Daoy (cell line): ENCODE measurements at regions not wholly inside any gene's neighbourhood (a gene's known extent, or its start where the extent isn't known, plus 50 kb on each side); places are given as distances from the start of the nearest gene placed in this dataset.
"Not testable (repeated sequence)": the region's sequence is repeated elsewhere in the genome, so short reads cannot be mapped to it uniquely, and the experiment has no call there.

Experiments
- DNase-seq: peaks from one replicate; pipeline ENCODE4 v3.0.0-alpha.2; 2015; ENCODE audit warnings: low read depth

GRCh38 chr2:103167599-103167998, 405.8 kb downstream of the TMEM182 start:
- no peak for DNase-seq

GRCh38 chr2:103169861-103170260, 408.0 kb downstream of the TMEM182 start:
- no peak for DNase-seq

DNA sequence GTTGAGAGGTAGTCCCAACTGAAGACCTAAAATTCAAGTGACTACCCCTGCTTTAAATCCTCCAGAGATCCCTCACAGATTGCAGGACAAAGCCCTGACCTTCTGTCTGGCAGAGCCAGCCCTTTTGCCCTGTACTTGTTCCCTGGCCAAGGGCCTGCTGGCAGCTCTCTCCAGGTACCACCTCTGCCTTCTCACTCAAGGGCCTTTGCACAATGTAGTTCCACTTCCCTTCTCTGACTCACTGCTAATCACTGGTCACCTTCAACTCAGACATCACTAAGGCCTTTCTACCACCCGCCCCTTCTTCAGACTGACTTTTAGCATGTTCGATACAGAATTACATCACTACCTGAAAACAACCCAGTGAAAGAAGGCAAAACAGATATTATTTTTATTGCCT, 411.0 kb downstream of the TMEM182 start:
- peak; percentile 9 for DNase-seq

GRCh38 chr2:103174711-103175110, 412.9 kb downstream of the TMEM182 start:
- peak; percentile 75 for DNase-seq

GRCh38 chr2:103176294-103176915, 414.6 kb downstream of the TMEM182 start:
- no peak for DNase-seq

DNA sequence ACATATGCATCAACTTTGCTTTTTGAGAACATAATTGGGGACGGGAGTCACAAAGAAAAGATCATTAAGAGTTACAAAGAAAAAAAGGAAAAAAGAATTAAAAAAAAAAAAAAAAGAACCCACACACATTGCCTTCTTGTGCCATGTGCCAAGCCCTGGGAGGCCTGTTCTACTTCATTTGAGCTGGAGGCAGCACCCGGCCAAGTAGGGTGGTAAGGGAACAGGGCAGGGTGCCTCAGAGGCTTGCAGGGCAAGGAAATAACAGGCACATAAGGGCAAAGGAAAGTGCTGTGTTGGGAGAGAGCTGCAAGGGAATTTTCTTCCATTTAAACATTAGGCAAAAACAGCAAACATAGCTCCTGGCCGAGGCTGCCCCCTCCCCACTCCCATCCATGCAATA, 418.0 kb downstream of the TMEM182 start:
- DNase-seq: peak; percentile 46

- no peak for DNase-seq
These were observed 421.2 kb downstream of the TMEM182 start for GRCh38 chr2:103183061-103183460.

DNA sequence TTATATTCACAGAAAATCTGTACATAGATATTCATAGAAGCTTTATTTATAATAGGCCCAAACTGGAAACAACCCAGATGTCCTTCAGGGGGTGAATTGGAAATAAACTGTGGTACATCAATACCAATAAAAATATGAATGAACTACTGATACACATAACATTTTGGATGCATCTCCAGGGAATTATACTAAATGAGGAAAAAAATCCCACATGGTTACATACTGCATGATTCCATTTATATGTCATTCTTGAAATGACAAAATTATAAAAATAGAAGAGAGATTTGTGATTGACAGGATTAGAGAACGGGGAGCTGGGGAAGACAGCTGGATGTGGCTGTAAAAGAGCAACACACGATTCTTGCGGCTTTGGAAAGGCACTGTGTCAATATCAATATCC, 435.0 kb downstream of the TMEM182 start:
- DNase-seq: no peak

GRCh38 chr2:103200774-103201173, 438.9 kb downstream of the TMEM182 start:
- DNase-seq: not testable (repeated sequence)

DNA sequence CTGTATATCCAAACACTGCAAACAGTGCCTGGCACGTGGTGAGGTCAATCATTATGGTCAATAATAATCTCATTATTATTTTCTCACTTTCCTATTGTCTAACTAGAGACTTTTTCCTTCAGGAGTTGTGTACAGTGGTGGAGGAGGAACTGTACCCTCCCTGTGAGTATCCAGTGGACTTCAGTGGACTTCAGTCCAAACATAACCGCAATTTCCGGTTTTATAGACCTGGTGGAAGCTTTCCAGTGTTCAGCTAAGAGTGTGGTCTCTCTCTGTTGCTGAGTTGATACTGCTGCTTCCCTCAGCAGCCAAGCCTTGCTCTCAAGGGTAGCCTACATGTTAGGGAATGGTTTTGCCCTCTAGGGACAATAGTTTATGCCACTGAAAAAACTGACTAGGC, 447.1 kb downstream of the TMEM182 start:
- peak; percentile 11 for DNase-seq

DNA sequence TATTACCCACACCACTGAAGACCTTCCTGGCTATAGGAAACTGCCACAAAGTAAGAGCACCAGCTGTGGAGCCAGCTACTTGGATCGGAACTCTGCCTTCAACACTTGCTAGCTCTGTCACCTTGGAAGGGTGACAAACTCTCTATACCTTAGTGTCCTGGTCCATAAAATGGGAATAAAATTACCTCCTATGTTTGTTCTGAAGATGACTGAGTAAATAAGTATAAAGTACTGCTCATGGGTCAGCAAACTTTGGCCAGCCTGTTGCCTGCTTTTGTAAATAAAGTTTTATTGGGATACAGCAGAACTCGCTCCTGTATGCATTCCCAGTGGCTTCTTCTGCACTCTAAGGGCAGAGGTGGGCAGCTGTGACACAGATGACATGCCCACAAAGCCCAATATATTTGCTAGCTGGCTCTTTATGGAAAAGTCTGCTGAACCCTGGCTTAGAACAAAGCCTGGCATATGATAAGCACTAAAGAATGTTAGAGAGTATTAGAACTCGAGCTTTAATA, 451.3 kb downstream of the TMEM182 start:
- DNase-seq: no peak

DNA sequence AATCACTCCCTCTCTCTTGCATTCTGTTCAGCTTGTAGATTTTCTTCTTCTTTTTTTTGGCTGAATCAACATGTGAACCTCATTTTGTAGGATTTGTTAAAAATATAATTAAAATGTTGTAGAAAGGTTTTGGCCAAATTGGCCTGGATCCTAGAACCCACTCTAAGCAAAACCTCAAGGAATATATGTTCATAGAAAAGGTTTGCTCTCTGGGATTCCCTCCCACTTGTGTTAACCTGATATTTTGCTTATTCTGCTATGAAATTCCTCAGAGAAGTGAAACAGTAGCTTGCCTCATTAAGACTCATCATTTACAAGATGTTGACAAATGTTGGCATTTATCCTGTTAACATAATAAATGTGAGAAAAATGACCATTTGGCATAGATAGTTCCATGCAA, 456.7 kb downstream of the TMEM182 start:
- no peak for DNase-seq

- no peak for DNase-seq
These were observed 457.6 kb downstream of the TMEM182 start for GRCh38 chr2:103219398-103219797.

GRCh38 chr2:103222969-103223368, 461.1 kb downstream of the TMEM182 start:
- DNase-seq: no peak

DNA sequence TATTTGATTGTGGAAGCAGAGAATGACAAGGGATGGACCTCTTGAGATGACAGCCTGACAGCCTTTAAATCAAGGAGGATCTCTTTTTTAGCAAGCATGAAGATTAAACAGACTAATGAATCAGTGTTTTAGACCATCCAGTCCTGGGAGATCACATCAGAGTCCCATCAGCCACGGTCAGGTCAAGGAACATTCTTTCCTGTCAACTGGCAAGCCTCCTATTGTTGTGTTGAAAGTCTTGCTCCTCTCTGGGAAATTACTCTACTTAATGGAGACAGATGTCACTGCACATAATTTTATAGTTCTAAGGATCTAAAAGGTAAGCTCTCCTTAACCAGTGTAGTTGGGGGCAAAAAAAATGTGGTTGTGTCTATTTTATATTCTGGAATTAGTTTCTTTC, 469.0 kb downstream of the TMEM182 start:
- DNase-seq: no peak

DNA sequence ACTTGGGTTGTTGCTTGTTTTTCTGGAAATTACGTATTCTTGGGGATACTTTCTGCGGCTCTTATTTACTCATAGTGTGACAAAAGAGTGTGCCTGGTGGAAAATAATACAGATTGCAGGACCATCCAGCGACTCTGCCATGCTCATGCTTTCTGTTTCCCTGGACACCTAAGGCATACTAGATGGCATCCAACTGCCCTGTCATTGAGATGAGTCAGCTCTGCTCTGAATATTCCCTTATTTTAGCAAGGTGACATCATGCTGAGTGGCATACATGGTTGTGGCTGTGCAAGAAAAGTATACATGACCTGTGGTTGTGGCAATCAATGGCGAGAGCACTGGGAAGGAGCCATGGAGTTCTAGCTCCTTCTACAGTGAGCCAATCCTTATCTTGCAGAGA, 471.0 kb downstream of the TMEM182 start:
- peak; percentile 49 for DNase-seq

DNA sequence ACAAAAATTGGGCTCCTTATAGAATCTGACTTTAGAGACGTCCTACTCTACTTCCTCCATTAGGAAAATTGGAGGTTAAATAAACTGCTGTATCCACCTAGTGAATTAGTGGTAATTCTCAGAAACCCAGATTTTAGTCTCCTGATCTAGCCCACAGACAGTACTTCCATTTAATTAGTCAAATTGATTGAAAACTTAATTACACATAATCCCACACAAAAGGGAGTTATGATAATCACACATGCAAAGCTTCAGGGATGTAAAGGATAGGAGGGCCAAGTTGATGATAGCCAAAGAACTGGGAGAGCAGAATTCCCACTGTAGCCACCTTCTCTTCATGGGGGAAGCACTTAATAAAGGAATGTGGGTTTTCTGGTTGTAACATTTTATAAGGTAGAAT, 471.9 kb downstream of the TMEM182 start:
- no peak for DNase-seq

- DNase-seq: no peak
These were observed 473.5 kb downstream of the TMEM182 start for GRCh38 chr2:103235283-103235682.

DNA sequence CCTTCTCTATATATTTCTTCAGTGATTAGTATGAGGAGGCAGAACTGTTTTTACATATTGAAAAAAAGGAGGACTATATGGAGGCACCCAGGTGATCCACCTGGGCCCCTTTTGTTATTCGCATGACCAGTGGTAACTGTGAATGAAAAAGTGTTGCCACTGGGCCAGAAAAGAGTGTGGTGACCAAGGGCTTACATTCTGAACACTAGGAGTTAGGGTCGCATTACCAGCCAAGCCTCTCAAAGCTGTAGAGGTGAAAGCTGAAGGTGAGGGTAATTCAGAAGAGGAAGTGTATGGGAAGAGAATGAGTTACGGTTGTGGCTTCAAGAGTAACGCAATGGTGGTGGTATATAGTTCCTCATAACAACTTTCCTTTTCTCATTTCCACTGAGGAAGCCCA, 487.6 kb downstream of the TMEM182 start:
- DNase-seq: no peak

GRCh38 chr2:103252781-103253180, 490.9 kb downstream of the TMEM182 start:
- DNase-seq: no peak

DNA sequence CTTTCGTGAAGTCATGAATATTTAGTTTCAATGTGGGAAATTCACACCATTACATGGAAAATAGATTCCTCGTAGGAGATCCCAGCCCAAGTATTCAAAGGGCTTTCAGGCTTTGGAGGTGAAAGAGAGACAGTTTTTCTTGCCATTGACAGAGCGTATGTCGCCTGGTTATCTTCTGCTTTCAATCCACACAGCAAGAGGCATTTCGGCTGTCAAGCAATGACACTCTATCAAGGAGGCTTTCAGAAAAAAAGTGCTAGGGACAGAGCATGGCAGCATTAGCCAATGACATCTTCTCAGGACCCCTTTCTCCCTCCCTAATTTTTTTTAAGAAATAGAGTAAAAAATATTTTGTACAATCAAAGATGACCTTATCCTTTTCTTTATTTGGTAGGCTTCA, 492.8 kb downstream of the TMEM182 start:
- no peak for DNase-seq

GRCh38 chr2:103264058-103264768, 502.4 kb downstream of the TMEM182 start:
- DNase-seq: no peak

GRCh38 chr2:103265521-103265920, 503.7 kb downstream of the TMEM182 start:
- DNase-seq: no peak
